ENCODE measurements at regions not wholly inside any gene's neighbourhood (a gene's known extent, or its start where the extent isn't known, plus 50 kb on each side); places are given as distances from the start of the nearest gene placed in this dataset.

DNA sequence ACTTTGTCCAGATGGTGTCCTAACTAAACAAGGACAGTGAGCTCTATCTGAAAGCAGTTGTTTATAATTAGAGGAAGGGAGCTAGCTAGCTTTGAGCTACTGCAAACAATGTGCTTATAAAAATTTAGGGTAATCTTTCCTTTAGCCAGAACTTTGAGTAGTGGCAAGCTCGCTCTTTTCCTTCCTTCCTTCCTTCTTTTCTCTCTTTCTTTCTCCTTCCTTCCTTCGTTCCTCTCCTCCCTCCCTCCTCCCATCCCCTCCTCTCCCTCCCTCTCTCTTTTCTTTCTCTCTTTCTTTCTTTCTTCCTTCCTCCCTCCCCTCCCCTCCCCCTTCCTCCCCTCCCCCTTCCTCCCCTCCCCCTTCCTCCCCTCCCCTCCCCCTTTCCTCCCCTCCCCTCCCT is 520.1 kb downstream of the INHBA start:
- no peaks in the 10 kb centered on the region for H3K27me3 ChIP-seq (ENCODE audit: insufficient read depth, low read depth, low read length)
- no peak overlapping the region for H3K4me3 ChIP-seq (ENCODE audit: low read length)
- TF ChIP-seq TAF1 (IDR thresholded peaks at IDR 0.05; ENCODE audit: low read depth), result no peak
- H3K9ac ChIP-seq (ENCODE audit: low read length), result no peak overlapping the region
- no peaks in the 10 kb centered on the region for H3K9me3 ChIP-seq (ENCODE audit: low read length)
- H2AFZ ChIP-seq (ENCODE audit: low read depth, low read length), result no peak overlapping the region
- no peaks in the 10 kb centered on the region for H3F3A ChIP-seq (ENCODE audit: insufficient read depth, low read length, poor library complexity, severe bottlenecking)
- no peak overlapping the region for H3K27ac ChIP-seq (ENCODE audit: low read length)
- H3K79me2 ChIP-seq (replicated peaks; ENCODE audit: insufficient read depth, low read length), result no peaks in the 10 kb centered on the region
- no peaks in the 10 kb centered on the region for H3K36me3 ChIP-seq (ENCODE audit: insufficient read depth, low read length)
- no peaks in the 10 kb centered on the region for H4K20me1 ChIP-seq (ENCODE audit: insufficient read depth)
- H3K4me2 ChIP-seq (ENCODE audit: low read length), result no peak overlapping the region
- H3K9me2 ChIP-seq (ENCODE audit: insufficient read depth, low read length), result no peaks in the 10 kb centered on the region

DNA sequence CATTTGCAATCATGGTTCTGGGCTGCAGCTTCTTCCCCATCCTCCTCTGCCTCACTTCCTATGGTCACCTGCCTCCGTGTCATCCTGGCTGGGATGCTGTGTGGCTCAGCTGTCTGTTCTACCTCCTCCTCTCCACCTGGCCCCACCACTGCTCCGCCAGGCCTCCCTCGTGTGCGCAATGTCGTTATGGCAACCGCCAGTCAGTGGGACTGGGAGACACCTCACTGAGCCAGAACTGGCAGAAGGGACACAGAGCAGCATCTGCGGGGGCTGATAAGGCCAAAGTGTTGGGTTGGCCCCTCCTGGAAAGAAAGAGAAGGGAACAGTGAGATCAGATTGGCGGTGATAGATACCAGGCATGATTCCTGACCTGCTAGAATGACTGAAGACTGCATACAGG is 527.5 kb downstream of the INHBA start:
- Histone ChIP-seq H3K36me3 (ENCODE audit: insufficient read depth, low read length) (no peaks in the 10 kb centered on the region), H3K9me3 (ENCODE audit: low read length) (no peaks in the 10 kb centered on the region), H3K27me3 (ENCODE audit: insufficient read depth, low read depth, low read length) (no peaks in the 10 kb centered on the region), H3K27ac (ENCODE audit: low read length) (no peak overlapping the region), H4K20me1 (ENCODE audit: insufficient read depth) (no peaks in the 10 kb centered on the region), H3F3A (ENCODE audit: insufficient read depth, low read length, poor library complexity, severe bottlenecking) (no peaks in the 10 kb centered on the region), H3K9me2 (ENCODE audit: insufficient read depth, low read length) (no peaks in the 10 kb centered on the region), H3K79me2 (replicated peaks; ENCODE audit: insufficient read depth, low read length) (no peaks in the 10 kb centered on the region), H2AFZ (ENCODE audit: low read depth, low read length) (no peak overlapping the region), H3K4me3 (ENCODE audit: low read length) (no peak overlapping the region), H3K9ac (ENCODE audit: low read length) (no peak overlapping the region), H3K4me2 (ENCODE audit: low read length) (no peak overlapping the region)
- TF ChIP-seq POLR2AphosphoS5 (IDR thresholded peaks at IDR 0.05) (no peak), MXI1 (conservative IDR thresholded peaks at IDR 0.05; ENCODE audit: poor library complexity, severe bottlenecking) (no peak)
- TF ChIP-seq, protein P1, sequence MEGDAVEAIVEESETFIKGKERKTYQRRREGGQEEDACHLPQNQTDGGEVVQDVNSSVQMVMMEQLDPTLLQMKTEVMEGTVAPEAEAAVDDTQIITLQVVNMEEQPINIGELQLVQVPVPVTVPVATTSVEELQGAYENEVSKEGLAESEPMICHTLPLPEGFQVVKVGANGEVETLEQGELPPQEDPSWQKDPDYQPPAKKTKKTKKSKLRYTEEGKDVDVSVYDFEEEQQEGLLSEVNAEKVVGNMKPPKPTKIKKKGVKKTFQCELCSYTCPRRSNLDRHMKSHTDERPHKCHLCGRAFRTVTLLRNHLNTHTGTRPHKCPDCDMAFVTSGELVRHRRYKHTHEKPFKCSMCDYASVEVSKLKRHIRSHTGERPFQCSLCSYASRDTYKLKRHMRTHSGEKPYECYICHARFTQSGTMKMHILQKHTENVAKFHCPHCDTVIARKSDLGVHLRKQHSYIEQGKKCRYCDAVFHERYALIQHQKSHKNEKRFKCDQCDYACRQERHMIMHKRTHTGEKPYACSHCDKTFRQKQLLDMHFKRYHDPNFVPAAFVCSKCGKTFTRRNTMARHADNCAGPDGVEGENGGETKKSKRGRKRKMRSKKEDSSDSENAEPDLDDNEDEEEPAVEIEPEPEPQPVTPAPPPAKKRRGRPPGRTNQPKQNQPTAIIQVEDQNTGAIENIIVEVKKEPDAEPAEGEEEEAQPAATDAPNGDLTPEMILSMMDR (IDR thresholded peaks at IDR 0.05; ENCODE audit: poor library complexity, severe bottlenecking), result no peak
- TF ChIP-seq, protein P2, sequence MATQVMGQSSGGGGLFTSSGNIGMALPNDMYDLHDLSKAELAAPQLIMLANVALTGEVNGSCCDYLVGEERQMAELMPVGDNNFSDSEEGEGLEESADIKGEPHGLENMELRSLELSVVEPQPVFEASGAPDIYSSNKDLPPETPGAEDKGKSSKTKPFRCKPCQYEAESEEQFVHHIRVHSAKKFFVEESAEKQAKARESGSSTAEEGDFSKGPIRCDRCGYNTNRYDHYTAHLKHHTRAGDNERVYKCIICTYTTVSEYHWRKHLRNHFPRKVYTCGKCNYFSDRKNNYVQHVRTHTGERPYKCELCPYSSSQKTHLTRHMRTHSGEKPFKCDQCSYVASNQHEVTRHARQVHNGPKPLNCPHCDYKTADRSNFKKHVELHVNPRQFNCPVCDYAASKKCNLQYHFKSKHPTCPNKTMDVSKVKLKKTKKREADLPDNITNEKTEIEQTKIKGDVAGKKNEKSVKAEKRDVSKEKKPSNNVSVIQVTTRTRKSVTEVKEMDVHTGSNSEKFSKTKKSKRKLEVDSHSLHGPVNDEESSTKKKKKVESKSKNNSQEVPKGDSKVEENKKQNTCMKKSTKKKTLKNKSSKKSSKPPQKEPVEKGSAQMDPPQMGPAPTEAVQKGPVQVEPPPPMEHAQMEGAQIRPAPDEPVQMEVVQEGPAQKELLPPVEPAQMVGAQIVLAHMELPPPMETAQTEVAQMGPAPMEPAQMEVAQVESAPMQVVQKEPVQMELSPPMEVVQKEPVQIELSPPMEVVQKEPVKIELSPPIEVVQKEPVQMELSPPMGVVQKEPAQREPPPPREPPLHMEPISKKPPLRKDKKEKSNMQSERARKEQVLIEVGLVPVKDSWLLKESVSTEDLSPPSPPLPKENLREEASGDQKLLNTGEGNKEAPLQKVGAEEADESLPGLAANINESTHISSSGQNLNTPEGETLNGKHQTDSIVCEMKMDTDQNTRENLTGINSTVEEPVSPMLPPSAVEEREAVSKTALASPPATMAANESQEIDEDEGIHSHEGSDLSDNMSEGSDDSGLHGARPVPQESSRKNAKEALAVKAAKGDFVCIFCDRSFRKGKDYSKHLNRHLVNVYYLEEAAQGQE (IDR thresholded peaks at IDR 0.05; ENCODE audit: borderline replicate concordance), result no peak

DNA sequence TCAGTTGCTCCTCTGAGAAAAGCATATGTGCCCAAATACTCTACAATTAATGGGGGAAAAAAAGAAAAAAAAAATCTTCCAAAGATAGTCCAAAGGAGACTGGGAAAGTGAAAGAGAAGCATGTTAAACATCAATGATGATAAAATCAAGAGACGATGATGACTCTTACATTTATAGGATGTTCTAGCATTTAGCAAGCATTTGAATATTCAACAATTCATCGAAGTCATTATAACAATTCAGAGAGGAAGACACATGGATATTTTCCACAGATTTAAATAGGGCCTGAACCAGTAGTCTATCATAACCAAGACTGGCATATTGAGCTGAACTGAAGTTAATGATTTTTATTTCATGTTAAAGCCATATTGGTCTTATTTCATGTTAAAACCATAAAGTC is 528.4 kb downstream of the INHBA start:
- Histone ChIP-seq H3K79me2 (replicated peaks; ENCODE audit: insufficient read depth, low read length) (no peaks in the 10 kb centered on the region), H2AFZ (ENCODE audit: low read depth, low read length) (no peak overlapping the region), H3K4me2 (ENCODE audit: low read length) (no peak overlapping the region), H3K27me3 (ENCODE audit: insufficient read depth, low read depth, low read length) (no peaks in the 10 kb centered on the region), H3K36me3 (ENCODE audit: insufficient read depth, low read length) (no peaks in the 10 kb centered on the region), H3K4me3 (ENCODE audit: low read length) (no peak overlapping the region), H4K20me1 (ENCODE audit: insufficient read depth) (no peaks in the 10 kb centered on the region), H3K9ac (ENCODE audit: low read length) (no peak overlapping the region), H3K27ac (ENCODE audit: low read length) (no peak overlapping the region), H3K9me2 (ENCODE audit: insufficient read depth, low read length) (no peaks in the 10 kb centered on the region), H3F3A (ENCODE audit: insufficient read depth, low read length, poor library complexity, severe bottlenecking) (no peaks in the 10 kb centered on the region), H3K9me3 (ENCODE audit: low read length) (no peaks in the 10 kb centered on the region)
- TF ChIP-seq EZH2 (IDR thresholded peaks at IDR 0.05; ENCODE audit: borderline replicate concordance, insufficient read depth, low read length, poor library complexity, severe bottlenecking) (no peak), TAF1 (IDR thresholded peaks at IDR 0.05; ENCODE audit: low read depth) (no peak), RAD21 (conservative IDR thresholded peaks at IDR 0.05) (no peak), POLR2AphosphoS5 (IDR thresholded peaks at IDR 0.05) (no peak), SMC3 (conservative IDR thresholded peaks at IDR 0.05; ENCODE audit: poor library complexity) (no peak)
- TF ChIP-seq, protein P2 (IDR thresholded peaks at IDR 0.05; ENCODE audit: borderline replicate concordance), result no peak

Data from neural cell (in vitro differentiated cells).